IPS DF 4.7 (cell line): ENCODE measurements at regions not wholly inside any gene's neighbourhood (a gene's known extent, or its start where the extent isn't known, plus 50 kb on each side); places are given as distances from the start of the nearest gene placed in this dataset.
A peak's percentile ranks its signal among the peaks of the same experiment; 100 is the strongest.

Source experiments
- DNase-seq: peaks from one replicate; pipeline ENCODE4 v3.0.0-alpha.2; 2013; ENCODE audit warnings: low spot score; ENCODE audit errors: extremely low read depth

DNA sequence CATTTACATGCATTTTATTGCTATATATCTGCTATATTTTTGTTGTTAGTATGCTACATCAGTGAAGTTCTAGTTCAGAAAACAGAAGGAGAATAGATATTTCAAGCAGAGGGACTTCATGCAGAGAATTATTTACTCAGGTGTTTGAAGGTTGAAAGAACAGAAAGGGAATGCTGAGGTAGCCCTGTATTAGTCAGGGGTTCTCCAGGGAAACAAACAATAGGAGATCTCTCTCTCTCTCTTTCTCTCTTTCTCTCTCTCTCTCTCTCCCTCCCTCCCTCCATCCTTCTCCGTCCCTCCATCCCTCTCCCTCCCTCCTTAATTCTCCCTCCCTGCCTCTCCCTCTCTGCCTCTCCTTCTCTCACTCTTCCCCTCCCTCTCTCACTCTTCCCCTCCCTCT lies 114.3 kb upstream of the TDRD3 start:
- no peak for DNase-seq

DNA sequence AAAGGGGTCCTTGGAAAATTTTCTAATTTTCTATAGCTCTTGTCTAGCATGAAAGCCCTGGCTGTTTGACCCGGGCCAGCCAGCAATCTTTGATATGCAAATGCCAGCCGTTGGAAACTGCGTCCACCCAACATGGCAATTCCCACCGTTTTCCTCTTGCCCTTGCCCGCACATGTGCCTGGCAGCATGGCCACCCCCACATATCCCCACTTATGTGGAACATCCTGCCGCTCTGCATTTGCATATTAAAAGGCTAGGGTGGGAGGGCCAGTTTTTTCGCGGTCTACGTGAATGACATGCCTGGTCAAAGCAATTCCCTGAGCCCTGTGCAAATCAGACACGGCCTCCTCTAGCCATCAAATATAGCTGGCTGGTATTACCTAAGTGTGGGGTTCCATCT lies 110.3 kb upstream of the TDRD3 start:
- no peak for DNase-seq

DNA sequence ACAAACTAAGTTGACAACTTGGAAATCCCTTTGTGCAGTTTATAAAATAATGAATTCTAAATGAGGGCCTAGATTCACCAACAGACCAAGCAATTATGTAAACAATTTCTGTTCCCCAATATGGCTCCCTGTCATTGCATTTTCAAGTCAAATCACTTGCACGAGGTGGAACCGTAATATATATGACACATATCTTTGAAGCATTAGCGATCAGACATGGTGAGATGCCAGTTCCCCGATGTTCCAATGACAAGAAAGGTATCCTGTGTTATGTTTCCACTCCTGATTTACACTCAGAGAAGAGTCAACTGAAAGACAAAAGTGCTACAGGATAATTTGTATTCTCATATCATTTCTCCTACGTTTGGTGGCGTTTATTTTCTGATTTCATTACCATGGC lies 108.5 kb upstream of the TDRD3 start:
- no peak for DNase-seq

DNA sequence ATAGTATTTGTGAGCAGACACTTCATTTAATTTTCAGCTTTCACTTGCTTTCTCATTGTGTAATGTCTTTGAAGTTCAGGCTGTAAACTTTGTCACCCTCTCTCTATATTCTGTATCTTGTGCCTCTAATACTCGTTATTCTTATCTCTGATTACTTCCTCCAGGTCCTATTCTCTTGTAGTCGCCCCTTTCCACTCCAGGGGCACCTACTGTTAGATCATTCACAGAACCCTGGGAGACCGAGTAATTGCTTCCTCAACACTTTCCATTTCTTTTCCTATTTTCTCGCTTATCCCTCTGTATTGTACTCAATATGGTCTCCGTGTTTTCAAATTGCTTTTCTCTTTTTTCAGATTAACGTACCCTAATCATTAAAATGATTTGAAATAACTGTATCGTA lies 93.9 kb upstream of the TDRD3 start:
- no peak for DNase-seq

DNA sequence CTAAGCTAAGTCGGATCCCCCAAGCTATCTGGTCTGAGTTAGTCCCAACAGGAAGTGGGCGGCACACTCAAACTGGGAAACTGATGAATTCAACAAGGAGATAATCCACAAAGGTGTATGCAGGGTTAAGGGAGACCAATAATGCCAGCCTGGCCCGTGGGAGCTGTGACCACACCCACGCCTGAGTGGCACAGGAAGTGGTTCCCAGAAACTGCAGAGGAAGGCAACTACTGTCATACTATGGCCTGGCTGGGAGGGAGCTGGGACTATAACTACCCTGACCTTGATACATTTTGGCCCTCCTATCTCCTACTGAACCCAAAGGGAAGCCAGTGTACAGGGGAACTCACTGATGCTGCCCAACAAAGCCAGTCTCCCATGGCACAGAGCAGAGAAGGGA lies 85.5 kb upstream of the TDRD3 start:
- DNase-seq = no peak

DNA sequence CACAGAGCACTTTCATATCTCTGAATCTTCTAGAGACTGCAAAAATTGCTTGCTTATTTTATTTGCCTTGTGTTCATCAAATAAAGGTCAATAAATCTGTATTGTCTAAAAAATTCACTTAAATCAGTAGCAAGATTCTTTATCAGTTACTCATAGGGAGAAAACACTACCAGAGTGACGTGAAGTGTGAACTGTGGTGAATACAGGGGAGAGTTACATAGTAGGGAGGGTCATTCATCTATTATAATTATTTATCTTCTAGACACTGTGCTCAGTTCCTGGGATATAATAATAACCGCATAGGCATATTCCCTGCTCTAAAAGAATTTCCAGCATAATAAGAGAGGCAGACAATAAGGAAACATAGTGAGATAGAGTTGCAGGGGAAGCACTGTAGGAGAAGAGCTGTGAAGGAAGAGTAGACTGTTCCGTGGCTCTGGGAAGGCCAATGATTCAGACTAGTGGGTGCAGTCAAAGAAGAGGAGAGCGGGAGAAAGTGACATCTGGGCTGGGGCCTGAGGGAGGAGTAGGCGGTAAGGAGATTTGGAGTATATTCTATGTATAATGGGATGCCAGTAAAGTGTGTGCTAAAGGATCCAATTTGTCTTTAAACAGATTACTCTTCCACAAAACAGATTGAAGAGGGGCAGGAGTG lies 84.0 kb upstream of the TDRD3 start:
- no peak for DNase-seq

DNA sequence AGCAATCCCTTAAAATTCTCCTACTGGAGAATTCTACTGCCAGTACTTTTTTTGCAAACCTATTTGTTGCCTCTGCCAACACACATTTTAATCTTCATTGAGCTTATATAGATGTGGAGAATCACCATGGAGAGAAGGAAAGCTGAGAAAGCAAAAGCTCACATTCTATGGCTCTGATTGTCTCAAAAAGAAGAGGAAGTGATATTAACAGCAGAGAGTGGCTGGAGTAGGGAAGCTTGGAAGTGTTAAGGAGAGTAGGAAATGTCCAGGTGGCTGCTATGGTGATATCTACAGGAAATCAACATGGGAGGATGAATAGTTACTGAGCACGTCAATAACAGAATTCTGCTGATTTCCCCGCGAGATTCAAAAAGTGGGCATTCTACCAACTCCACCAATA lies 78.8 kb upstream of the TDRD3 start:
- no peak for DNase-seq

DNA sequence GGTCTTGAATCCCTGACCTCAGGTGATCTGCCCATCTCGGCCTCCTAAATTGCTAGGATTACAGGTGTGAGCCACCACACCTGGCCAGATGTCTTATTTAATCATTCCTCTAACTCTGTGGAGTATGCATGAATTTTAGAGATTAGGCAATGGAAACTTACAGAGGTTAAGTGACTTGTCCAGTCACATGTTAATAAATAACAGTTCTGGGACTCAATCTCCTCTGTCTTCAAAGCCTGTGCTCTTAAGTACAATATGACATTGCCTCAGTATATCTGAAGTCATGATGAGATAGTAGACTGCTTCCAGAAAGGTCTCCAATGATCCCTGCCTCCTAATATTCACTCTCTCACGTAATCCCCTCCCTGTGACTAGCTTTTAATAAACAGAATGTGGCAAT lies 72.9 kb upstream of the TDRD3 start:
- no peak for DNase-seq

DNA sequence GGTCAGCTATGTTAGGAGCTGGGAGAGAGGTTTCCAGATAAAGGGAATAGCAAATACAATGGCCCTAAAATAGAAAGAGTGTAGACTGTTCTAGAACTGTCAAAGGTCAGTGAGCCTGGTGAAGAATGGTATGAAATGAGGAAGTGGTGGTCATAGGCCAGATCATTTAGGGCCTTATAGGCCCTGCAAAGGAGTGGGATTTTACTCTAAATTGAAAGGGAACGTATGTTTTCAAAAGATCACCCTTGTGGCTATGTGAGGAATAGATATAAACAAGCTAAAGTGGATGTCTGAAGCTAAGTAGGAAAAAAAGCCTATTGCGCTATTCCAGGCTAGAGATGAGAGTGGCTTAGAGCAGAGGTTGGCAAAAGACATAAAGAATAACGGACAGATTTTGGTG lies 70.7 kb upstream of the TDRD3 start:
- DNase-seq = no peak

DNA sequence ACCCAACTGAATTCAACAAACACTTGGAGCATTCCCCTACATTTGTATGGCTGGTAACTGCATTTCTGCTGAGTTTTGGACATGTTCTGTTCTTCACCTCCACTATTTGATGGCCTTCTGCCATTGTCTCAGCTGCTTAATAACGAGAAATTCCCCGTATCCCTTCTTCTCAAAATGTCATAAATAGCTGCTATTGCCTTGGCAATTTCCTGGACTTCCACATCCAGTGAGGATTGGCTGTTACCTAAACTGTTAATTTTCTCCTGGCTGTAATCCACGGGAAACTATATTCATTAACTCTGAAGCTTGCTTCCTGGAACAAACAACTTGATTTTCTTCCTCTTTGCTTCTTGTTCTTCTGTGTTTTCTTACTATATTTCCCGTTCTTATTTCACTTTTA lies 69.5 kb upstream of the TDRD3 start:
- DNase-seq = no peak

DNA sequence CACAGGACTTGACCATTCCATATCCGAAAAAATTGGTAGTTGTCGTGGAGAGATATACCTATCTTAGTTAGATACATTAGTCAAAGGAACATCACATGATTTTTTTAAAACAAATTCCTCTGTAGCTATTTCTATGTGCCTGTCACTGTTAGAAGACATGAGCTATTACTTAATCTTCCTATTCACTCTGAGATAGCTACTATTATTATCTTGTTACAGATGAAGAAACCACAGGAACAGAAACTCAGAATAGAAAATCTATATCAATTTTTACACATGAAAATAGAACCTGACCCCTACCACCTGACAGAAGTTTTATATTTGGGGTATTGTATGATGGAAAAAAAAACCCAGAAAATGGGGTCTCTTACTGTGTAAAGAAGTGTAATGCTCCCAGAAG lies 68.9 kb upstream of the TDRD3 start:
- DNase-seq = no peak

DNA sequence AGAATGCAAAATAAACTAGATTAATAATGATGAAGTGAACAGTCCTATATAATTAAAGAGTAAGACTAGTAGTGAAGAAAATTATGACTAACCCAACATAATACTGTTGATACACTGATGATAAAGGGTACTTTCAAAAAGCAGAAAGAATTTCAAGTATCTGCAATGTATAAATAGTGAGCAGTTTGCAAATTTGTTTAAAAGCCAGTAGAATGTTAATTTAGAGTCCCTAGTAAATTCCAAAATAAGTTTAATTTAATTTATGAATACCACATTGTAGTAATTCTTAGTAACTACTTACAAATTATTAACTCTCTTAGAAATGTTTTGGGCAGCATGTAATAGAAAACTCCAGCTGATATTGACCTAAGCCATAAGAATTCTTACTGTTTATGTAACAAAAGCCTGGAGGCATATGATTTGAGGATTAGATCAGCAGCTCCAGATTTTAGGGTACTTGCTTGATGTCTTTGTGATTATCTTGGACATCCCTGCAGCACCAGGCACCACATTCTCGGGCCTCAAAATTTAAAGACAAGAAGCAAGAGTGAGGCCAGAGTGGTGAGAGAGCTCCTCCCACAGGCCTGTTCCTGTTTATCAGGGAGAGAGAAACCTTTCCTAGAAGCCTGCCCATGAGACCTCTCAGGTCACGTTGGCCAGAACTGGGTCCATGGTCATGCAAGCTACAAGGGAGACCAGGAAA lies 67.6 kb upstream of the TDRD3 start:
- peak; percentile 36 for DNase-seq

DNA sequence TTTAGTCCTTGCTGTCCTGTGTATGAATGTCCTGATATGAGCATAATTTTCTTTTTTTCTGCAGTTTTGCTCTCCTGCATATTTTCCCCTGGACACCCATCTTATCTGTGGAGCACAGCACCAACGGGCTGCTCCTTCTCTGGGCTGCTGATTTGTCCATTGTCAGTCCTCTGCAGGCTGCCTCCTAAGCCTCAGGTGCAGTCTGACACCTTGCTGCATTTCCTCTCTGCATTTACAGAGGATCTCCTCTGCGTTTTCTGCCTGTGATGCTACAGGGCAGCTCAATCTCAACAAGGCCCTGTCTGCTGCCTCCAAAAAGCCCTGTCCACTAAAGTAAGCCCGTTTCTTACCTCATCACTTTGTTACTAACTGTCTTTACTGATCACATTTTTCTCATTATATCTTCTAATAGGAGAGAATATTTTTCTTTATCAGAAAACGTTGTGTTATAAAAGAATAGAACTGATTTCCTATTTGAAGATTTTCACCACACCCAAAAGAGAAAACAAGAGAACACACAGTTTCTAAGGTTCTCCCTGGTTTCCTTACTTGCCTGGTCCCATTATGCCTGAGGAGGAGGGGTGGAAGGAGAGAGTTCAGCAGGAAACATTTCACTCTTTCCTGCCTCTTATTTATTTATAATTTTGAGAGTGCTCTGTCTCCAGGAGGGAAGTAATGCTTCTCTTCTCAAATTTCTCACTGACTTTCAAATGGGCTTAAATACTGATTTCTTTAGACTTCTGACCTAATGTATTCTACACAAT lies 65.6 kb upstream of the TDRD3 start:
- no peak for DNase-seq

DNA sequence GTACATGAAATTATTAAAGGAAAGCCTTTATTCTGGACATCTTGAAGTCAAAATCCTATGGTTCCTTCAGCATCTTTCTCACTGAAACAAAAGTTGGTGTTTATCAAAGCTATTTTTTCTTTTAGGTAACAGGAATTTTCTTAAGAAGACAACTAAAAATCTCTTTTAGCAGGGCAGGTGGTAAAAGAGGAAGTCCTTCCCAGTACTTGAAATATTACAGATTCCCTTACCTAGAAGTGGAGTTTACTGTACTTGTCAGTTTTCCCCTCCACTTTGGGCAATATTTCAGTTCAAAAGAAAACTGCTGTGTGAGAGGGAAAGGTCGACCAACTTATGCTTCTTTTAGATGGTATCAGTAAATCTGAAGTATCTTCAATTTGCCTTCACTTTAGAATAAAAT lies 64.3 kb upstream of the TDRD3 start:
- DNase-seq = no peak

DNA sequence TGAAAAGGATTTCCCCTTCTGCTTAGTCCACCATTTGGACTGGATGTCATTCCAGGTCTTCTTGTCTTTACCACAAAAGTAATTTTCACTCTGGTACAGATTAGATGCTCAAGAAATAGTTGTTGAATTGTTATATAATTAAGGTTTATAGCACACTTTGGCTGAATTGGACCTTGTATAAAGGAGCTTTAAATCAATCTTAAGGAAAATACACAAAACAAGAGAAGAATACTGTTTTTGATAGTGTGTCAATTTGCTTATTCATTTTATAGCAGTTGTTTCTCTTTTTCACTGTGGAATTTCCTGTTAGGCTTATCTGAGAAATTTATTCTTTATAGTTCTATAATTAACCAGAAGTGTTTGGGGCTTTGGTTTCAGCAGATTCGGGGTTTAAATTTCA lies 62.7 kb upstream of the TDRD3 start:
- no peak for DNase-seq

DNA sequence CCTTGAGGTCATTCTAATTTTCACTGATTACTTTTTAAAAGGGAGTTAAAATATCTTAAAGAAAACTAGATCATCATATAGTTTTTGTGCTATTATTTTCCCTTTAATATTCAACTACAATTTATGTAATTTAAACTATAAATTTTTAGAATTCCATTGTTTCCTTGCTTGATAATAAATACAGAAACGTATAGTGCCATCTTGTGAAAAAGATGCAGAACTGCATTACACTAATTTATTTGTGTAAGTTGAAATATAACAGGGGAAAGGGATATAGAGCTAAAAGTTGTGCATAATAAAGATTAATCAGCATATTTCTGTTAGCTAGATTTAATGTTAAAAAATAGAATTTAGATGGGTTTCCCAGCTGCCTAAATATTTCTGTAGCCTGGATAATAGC lies 61.5 kb upstream of the TDRD3 start:
- DNase-seq = no peak

DNA sequence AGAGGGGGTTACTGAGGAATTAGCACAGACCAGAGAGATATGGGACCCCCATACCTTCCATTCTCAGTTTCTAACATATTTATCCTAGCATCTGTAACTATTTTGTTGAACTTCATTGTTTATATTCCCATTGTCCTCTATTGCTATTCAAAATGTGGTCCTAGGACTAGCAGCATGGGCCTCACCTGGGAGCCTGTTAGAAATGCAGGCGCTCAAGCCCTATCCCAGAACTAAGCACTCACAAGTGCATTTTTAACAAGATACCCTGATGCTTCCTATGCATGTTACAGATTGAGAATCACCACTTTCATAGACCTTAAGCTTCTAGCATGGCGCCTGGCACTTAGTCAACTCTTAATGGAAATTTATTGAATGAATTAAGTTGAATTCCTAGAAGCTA lies 58.3 kb upstream of the TDRD3 start:
- DNase-seq = no peak

DNA sequence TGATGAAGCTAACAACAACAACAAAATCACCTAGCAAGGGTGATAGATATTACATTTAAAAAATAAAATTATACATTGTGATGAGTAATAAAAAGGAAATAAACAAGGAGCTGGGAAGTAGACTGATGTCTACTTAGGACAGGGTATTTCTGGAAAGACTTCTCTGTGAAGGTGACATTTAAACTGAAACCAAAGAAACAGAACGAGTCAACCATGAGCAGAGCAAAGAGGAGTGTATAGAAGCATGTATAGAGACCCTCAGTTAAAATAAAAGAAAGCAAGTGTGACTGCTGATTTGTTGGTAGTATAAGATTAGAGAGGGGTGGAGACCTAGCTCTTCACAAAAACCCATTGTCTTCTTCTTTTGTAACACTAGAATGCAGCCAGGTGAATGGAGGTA lies 53.0 kb upstream of the TDRD3 start:
- DNase-seq = no peak

DNA sequence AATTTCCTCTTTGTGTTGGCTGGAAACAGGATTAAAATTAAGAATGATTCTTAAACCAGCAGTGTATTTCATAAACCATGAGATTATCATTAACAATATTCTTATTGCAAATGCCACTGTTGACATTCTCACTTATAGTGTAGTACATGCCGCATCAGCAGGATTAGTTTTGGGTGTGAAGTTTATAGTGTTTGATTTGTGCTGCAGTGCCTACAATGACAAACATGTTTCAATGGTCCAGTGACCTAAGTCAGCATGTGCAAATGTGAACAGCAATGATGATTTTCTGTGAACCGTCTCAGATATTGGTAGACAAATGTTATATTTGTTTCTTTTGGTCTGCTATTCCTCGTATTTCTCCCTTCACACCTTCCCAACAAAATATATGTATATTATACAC lies 49.8 kb upstream of the TDRD3 start:
- DNase-seq = no peak
